Testis (tissue), 2 donors: ENCODE measurements at regions not wholly inside any gene's neighbourhood (a gene's known extent, or its start where the extent isn't known, plus 50 kb on each side); places are given as distances from the start of the nearest gene placed in this dataset.

ENCODE experiments used
- CTCF ChIP-seq, 3 experiments: fragments of 450-650 bp in 2 of 3; fragments of 200-600 bp in 1 of 3; sonication (generic) in 1 of 3; IDR thresholded peaks; one replicate each; pipeline ENCODE4 v1.5.1; 2016 to 2019; ENCODE audit warnings: antibody characterized with exemption in 3 of 3, mild to moderate bottlenecking in 2 of 3, moderate library complexity in 1 of 3
- POLR2A ChIP-seq: fragments of 450-650 bp; IDR thresholded peaks from one replicate; pipeline ENCODE4 v1.6.1; 2017; ENCODE audit warnings: antibody characterized with exemption, mild to moderate bottlenecking, moderate library complexity

GRCh38 chr11:43164831-43165230, 147.0 kb upstream of the API5 start:
- TF ChIP-seq CTCF (IDR thresholded peaks at IDR 0.05) (no peak), POLR2A (no peak)
